SK-N-SH treated with all-trans-retinoic acid at 6 μM for 48 hours (cell line): ENCODE measurements at regions not wholly inside any gene's neighbourhood (a gene's known extent, or its start where the extent isn't known, plus 50 kb on each side); places are given as distances from the start of the nearest gene placed in this dataset.

Experiments
- ATAC-seq: fragments of 200-7000 bp; cut with Tn5 transposase; 3 replicates; pipeline ENCODE4 v1.9.1; 2020; ENCODE audit warnings: mild to moderate bottlenecking, moderate library complexity
- ARNTL ChIP-seq: fragments of 450-650 bp; formaldehyde crosslinking; IDR thresholded peaks from 2 replicates; pipeline ENCODE4 v1.5.0; 2020; ENCODE audit warnings: low read depth, mild to moderate bottlenecking, moderate library complexity, borderline replicate concordance
- CSDC2 ChIP-seq: fragments of 250-450 bp; sonication (Bioruptor Pico); IDR thresholded peaks from 2 replicates; pipeline ENCODE4 v1.5.0; 2020; ENCODE audit warnings: mild to moderate bottlenecking, moderate library complexity
- CSRNP3 ChIP-seq: fragments of 250-450 bp; sonication (Bioruptor Pico); IDR thresholded peaks from 2 replicates; pipeline ENCODE4 v1.5.1; 2021; ENCODE audit warnings: mild to moderate bottlenecking, moderate library complexity
- ISL1 ChIP-seq: fragments of 250-450 bp; sonication (Bioruptor Pico); IDR thresholded peaks from 2 replicates; pipeline ENCODE4 v2.1.2; 2022; ENCODE audit warnings: mild to moderate bottlenecking, moderate library complexity
- OSR1 ChIP-seq: fragments of 250-450 bp; sonication (Bioruptor Pico); IDR thresholded peaks from 2 replicates; pipeline ENCODE4 v1.8.0; 2022; ENCODE audit warnings: moderate library complexity, mild to moderate bottlenecking, inconsistent platforms
- PATZ1 ChIP-seq: fragments of 250-450 bp; sonication (Bioruptor Pico); IDR thresholded peaks from 2 replicates; pipeline ENCODE4 v1.8.0; 2020; ENCODE audit warnings: mild to moderate bottlenecking, moderate library complexity, borderline replicate concordance
- POU6F1 ChIP-seq: fragments of 250-450 bp; sonication (Bioruptor Pico); IDR thresholded peaks from 2 replicates; pipeline ENCODE4 v1.8.0; 2021; ENCODE audit warnings: low read depth, mild to moderate bottlenecking, moderate library complexity, borderline replicate concordance
- RARB ChIP-seq: fragments of 250-450 bp; sonication (Bioruptor Pico); IDR thresholded peaks from 2 replicates; pipeline ENCODE4 v1.8.0; 2021; ENCODE audit warnings: mild to moderate bottlenecking, moderate library complexity
- TCF4 ChIP-seq: fragments of 250-450 bp; sonication (Bioruptor Pico); IDR thresholded peaks from 2 replicates; pipeline ENCODE4 v1.8.0; 2021; ENCODE audit warnings: mild to moderate bottlenecking, moderate library complexity, borderline replicate concordance
- TOX ChIP-seq: fragments of 250-450 bp; sonication (Bioruptor Pico); IDR thresholded peaks from 2 replicates; pipeline ENCODE4 v1.8.0; 2021; ENCODE audit warnings: mild to moderate bottlenecking, moderate library complexity, borderline replicate concordance
- ZFP30 ChIP-seq: fragments of 450-650 bp; formaldehyde crosslinking; IDR thresholded peaks from 2 replicates; pipeline ENCODE4 v1.5.0; 2022; ENCODE audit warnings: mild to moderate bottlenecking, moderate library complexity
- ZNF565 ChIP-seq: fragments of 450-650 bp; formaldehyde crosslinking; conservative IDR thresholded peaks from 2 replicates; pipeline ENCODE4 v1.5.0; 2020; ENCODE audit warnings: low read depth, mild to moderate bottlenecking, moderate library complexity
- ZNF70 ChIP-seq: fragments of 450-650 bp; formaldehyde crosslinking; IDR thresholded peaks from 2 replicates; pipeline ENCODE4 v1.5.0; 2020; ENCODE audit warnings: mild to moderate bottlenecking, moderate library complexity
- ZNF8 ChIP-seq: fragments of 450-650 bp; formaldehyde crosslinking; IDR thresholded peaks from 2 replicates; pipeline ENCODE4 v1.5.0; 2020; ENCODE audit warnings: mild to moderate bottlenecking, moderate library complexity
- TF ChIP-seq, protein P1 (sequence below): fragments of 250-450 bp; sonication (Bioruptor Pico); IDR thresholded peaks from 2 replicates; pipeline ENCODE4 v1.5.1; 2020; ENCODE audit warnings: low read depth, mild to moderate bottlenecking, moderate library complexity
- TF ChIP-seq, protein P2 (sequence below): fragments of 250-450 bp; sonication (Bioruptor Pico); IDR thresholded peaks from 2 replicates; pipeline ENCODE4 v1.5.0; 2020; ENCODE audit warnings: mild to moderate bottlenecking, moderate library complexity

DNA sequence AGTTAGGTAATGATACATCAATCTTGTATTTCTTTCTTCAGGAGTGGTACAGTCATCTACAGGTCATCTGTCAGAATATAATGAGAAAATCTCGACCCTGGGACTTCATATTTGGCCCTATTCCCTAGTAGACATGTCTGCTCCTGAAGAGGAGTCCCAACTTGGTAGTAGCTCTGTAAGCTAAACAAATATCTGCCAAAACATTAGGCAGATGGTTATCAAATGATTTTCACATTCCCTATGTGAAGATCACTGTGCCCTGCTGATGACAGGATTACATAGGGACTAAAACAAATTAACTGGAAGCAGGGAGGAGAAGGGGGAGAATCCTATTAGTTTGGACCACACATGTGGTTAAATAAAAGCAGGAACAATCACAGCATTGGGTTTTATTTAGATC lies 138.6 kb upstream of the NFIB start (continued):
- no peak for TF ChIP-seq ZNF8 (CRISPR knock-in tag)
- peak; percentile 74; the same call in 1 of the 2 replicates for TF ChIP-seq ZNF70 (CRISPR knock-in tag)
- peak; percentile 63; the same call in 1 of the 2 replicates for TF ChIP-seq TCF4 (CRISPR knock-in tag)
- no peak for TF ChIP-seq CSRNP3 (CRISPR knock-in tag)
- TF ChIP-seq TOX (CRISPR knock-in tag), result no peak
- TF ChIP-seq, all 23 proteins: peak for 3

- no peak for TF ChIP-seq PATZ1 (CRISPR knock-in tag)
- no peak for TF ChIP-seq TCF4 (CRISPR knock-in tag)
- TF ChIP-seq ISL1 (CRISPR knock-in tag), result no peak
- ATAC-seq, result no peak
Observed at GRCh38 chr9:14451949-14452348, 138.0 kb upstream of the NFIB start.

DNA sequence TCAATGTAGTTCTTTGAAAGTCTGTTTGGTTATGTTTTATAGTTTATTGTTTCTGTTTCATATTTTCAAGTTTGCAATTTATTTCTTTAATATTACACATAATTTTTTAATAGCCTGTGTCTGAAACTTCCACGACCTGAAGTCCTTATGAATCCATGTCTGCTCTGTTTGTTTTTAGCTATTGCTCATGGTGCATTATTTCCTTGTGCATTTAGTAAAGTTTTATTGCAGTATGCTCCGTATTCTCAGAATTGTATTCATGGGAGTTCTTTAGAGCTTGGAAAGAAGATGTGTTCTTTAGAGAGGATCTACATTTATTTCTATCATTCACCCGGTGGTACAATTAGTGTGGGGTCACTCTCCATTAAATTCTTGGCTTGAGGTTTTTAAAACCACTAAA lies 133.2 kb upstream of the NFIB start:
- TF ChIP-seq, protein P1, sequence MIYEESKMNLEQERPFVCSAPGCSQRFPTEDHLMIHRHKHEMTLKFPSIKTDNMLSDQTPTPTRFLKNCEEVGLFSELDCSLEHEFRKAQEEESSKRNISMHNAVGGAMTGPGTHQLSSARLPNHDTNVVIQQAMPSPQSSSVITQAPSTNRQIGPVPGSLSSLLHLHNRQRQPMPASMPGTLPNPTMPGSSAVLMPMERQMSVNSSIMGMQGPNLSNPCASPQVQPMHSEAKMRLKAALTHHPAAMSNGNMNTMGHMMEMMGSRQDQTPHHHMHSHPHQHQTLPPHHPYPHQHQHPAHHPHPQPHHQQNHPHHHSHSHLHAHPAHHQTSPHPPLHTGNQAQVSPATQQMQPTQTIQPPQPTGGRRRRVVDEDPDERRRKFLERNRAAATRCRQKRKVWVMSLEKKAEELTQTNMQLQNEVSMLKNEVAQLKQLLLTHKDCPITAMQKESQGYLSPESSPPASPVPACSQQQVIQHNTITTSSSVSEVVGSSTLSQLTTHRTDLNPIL, result no peak
- no peak for TF ChIP-seq POU6F1 (CRISPR knock-in tag)
- no peak for TF ChIP-seq PATZ1 (CRISPR knock-in tag)
- TF ChIP-seq CSDC2, result no peak
- no peak for TF ChIP-seq ARNTL (CRISPR knock-in tag)
- no peak for TF ChIP-seq CSRNP3 (CRISPR knock-in tag)
- TF ChIP-seq ZFP30, result no peak
- TF ChIP-seq TCF4 (CRISPR knock-in tag), result no peak
- TF ChIP-seq OSR1 (CRISPR knock-in tag), result no peak
- TF ChIP-seq TOX (CRISPR knock-in tag), result no peak
- TF ChIP-seq RARB (CRISPR knock-in tag), result no peak
- no peak for TF ChIP-seq ISL1 (CRISPR knock-in tag)
- TF ChIP-seq ZNF70 (CRISPR knock-in tag), result no peak
- TF ChIP-seq, protein P2, sequence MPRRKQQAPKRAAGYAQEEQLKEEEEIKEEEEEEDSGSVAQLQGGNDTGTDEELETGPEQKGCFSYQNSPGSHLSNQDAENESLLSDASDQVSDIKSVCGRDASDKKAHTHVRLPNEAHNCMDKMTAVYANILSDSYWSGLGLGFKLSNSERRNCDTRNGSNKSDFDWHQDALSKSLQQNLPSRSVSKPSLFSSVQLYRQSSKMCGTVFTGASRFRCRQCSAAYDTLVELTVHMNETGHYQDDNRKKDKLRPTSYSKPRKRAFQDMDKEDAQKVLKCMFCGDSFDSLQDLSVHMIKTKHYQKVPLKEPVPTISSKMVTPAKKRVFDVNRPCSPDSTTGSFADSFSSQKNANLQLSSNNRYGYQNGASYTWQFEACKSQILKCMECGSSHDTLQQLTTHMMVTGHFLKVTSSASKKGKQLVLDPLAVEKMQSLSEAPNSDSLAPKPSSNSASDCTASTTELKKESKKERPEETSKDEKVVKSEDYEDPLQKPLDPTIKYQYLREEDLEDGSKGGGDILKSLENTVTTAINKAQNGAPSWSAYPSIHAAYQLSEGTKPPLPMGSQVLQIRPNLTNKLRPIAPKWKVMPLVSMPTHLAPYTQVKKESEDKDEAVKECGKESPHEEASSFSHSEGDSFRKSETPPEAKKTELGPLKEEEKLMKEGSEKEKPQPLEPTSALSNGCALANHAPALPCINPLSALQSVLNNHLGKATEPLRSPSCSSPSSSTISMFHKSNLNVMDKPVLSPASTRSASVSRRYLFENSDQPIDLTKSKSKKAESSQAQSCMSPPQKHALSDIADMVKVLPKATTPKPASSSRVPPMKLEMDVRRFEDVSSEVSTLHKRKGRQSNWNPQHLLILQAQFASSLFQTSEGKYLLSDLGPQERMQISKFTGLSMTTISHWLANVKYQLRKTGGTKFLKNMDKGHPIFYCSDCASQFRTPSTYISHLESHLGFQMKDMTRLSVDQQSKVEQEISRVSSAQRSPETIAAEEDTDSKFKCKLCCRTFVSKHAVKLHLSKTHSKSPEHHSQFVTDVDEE (CRISPR knock-in tag), result no peak
- no peak for TF ChIP-seq ZNF565 (CRISPR knock-in tag)
- ATAC-seq, result no peak
